H1 (cell line): ENCODE measurements at regions not wholly inside any gene's neighbourhood (a gene's known extent, or its start where the extent isn't known, plus 50 kb on each side); places are given as distances from the start of the nearest gene placed in this dataset.

Experiments
- GABPA ChIP-seq: IDR thresholded peaks from 2 replicates; pipeline ENCODE4 v1.6.1; 2011; ENCODE audit warnings: mild to moderate bottlenecking, low read length, moderate library complexity, borderline replicate concordance; ENCODE audit not compliant: insufficient read depth
- GTF2F1 ChIP-seq: IDR thresholded peaks from 2 replicates; pipeline ENCODE4 v1.6.1; 2012; ENCODE audit warnings: low read depth, low read length, improper control_type of control experiment, borderline replicate concordance
- KDM5A ChIP-seq: fragments of 200-600 bp; IDR thresholded peaks from 2 replicates; pipeline ENCODE4 v1.7.1; 2012; ENCODE audit warnings: mild to moderate bottlenecking, low read length, inconsistent platforms, mixed read lengths
- POLR2A ChIP-seq, 2 experiments: IDR thresholded peaks; 1 replicate in 1 of 2; 2 replicates in 1 of 2; pipeline ENCODE4 v1.6.1; 2011; ENCODE audit warnings: low read depth in 2 of 2, low read length in 2 of 2, mild to moderate bottlenecking in 2 of 2; ENCODE audit errors: control extremely low read depth in 1 of 2
- POLR2AphosphoS5 ChIP-seq: IDR thresholded peaks from 2 replicates; pipeline ENCODE4 v1.6.1; 2011; ENCODE audit warnings: low read depth, low read length
- RAD21 ChIP-seq, 2 experiments: IDR thresholded peaks in 1 of 2; conservative IDR thresholded peaks in 1 of 2; 2 replicates each; pipeline ENCODE4 v1.6.1; 2011; ENCODE audit warnings: low read depth in 2 of 2, low read length in 2 of 2, improper control_type of control experiment in 1 of 2, inconsistent platforms in 1 of 2, mild to moderate bottlenecking in 1 of 2, moderate library complexity in 1 of 2
- RFX5 ChIP-seq: IDR thresholded peaks from 2 replicates; pipeline ENCODE4 v1.6.1; 2011; ENCODE audit warnings: low read depth, low read length, improper control_type of control experiment, borderline replicate concordance
- RXRA ChIP-seq: IDR thresholded peaks from 2 replicates; pipeline ENCODE4 v1.6.1; 2011; ENCODE audit warnings: low read depth, mild to moderate bottlenecking, low read length, moderate library complexity; ENCODE audit not compliant: insufficient read depth
- SIN3A ChIP-seq, 2 experiments: IDR thresholded peaks in 1 of 2; conservative IDR thresholded peaks in 1 of 2; 2 replicates each; pipeline ENCODE4 v1.6.1; 2011 to 2012; ENCODE audit warnings: low read length in 2 of 2, improper control_type of control experiment in 1 of 2, low read depth in 1 of 2, mild to moderate bottlenecking in 1 of 2
- SIRT6 ChIP-seq: IDR thresholded peaks from one replicate; pipeline ENCODE4 v1.7.1; 2012; ENCODE audit warnings: low read length, inconsistent platforms
- SP1 ChIP-seq: IDR thresholded peaks from 2 replicates; pipeline ENCODE4 v1.6.1; 2011; ENCODE audit warnings: low read depth, low read length
- TF ChIP-seq, protein P1 (sequence below), 3 experiments: IDR thresholded peaks; 1 replicate in 2 of 3; 2 replicates in 1 of 3; pipeline versions ENCODE4 v1.5.1 to v1.6.1; 2011; ENCODE audit warnings: low read length in 3 of 3, mild to moderate bottlenecking in 3 of 3, inconsistent platforms in 2 of 3, low read depth in 1 of 3, moderate library complexity in 1 of 3; ENCODE audit not compliant: insufficient read depth in 1 of 3; ENCODE audit errors: control extremely low read depth in 1 of 3
- TF ChIP-seq, protein P2 (sequence below): IDR thresholded peaks from 2 replicates; pipeline ENCODE4 v1.6.1; 2012; ENCODE audit warnings: inconsistent platforms

DNA sequence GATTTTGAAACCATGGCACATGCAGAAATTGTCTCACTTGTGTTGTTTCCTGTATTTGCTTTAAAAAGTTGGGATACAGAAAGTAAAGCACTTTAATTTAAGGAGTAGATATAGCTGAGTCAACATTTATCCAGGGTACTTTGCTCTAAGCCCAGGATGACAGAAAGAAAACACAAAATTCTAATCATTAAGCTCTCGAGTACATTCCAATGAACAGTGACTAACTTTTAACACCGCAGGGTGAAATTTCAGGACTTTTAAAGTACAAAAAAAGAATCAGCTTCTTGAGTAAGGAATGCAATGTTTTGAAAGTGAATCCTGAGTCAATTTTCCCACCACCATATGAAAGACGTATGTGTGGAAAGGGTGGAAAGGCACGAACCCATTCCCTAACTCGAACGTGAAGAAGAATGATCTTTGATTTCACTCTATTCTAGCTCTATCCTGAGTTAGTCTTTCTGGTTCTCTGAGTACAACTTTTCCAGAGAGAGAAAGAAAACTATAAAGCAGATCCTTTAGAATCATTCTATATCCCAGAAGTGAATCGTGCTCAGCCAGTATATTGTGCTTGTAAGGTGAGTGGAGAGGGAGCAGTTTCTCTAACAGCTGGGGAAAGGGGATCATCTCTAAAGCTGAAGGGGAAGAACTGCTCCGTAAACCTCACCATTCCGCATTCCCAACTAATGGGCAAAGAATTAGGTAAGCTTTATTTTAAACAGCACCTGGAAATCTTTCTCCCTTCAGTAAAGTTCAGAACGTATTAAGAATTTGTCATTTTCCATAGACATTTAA is 779.0 kb upstream of the FLRT2 start:
- TF ChIP-seq, protein P1, sequence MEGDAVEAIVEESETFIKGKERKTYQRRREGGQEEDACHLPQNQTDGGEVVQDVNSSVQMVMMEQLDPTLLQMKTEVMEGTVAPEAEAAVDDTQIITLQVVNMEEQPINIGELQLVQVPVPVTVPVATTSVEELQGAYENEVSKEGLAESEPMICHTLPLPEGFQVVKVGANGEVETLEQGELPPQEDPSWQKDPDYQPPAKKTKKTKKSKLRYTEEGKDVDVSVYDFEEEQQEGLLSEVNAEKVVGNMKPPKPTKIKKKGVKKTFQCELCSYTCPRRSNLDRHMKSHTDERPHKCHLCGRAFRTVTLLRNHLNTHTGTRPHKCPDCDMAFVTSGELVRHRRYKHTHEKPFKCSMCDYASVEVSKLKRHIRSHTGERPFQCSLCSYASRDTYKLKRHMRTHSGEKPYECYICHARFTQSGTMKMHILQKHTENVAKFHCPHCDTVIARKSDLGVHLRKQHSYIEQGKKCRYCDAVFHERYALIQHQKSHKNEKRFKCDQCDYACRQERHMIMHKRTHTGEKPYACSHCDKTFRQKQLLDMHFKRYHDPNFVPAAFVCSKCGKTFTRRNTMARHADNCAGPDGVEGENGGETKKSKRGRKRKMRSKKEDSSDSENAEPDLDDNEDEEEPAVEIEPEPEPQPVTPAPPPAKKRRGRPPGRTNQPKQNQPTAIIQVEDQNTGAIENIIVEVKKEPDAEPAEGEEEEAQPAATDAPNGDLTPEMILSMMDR (IDR thresholded peaks at IDR 0.05; ENCODE audit: control extremely low read depth in 1 of 3, insufficient read depth in 1 of 3, low read depth in 1 of 3, low read length in 3 of 3) = no peak
- TF ChIP-seq KDM5A = no peak
- TF ChIP-seq SIN3A (conservative IDR thresholded peaks at IDR 0.05 in 1 of 2, IDR thresholded peaks at IDR 0.05 in 1 of 2; ENCODE audit: low read depth in 1 of 2, low read length in 2 of 2) = no peak
- TF ChIP-seq RXRA = no peak
- no peak for TF ChIP-seq SP1
- no peak for TF ChIP-seq GABPA
- TF ChIP-seq RFX5 = no peak
- TF ChIP-seq RAD21 (IDR thresholded peaks at IDR 0.05 in 1 of 2, conservative IDR thresholded peaks at IDR 0.05 in 1 of 2; ENCODE audit: low read depth in 2 of 2, low read length in 2 of 2) = no peak
- TF ChIP-seq GTF2F1 = no peak
- TF ChIP-seq, protein P2, sequence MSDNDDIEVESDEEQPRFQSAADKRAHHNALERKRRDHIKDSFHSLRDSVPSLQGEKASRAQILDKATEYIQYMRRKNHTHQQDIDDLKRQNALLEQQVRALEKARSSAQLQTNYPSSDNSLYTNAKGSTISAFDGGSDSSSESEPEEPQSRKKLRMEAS = no peak
- no peak for TF ChIP-seq POLR2A (IDR thresholded peaks at IDR 0.05; ENCODE audit: control extremely low read depth in 1 of 2, low read depth in 2 of 2, low read length in 2 of 2)
- no peak for TF ChIP-seq POLR2AphosphoS5
- no peak for TF ChIP-seq SIRT6
